ENCODE measurements at regions not wholly inside any gene's neighbourhood (a gene's known extent, or its start where the extent isn't known, plus 50 kb on each side); places are given as distances from the start of the nearest gene placed in this dataset.

- DNase-seq (ENCODE audit: low read depth in 1 of 2, low spot score in 1 of 2): no peak
Measured at GRCh38 chr13:59566561-59566960, 597.2 kb downstream of the DIAPH3 start.

GRCh38 chr13:59568306-59568705, 595.4 kb downstream of the DIAPH3 start:
- DNase-seq (ENCODE audit: low read depth in 1 of 2, low spot score in 1 of 2): no peak

DNA sequence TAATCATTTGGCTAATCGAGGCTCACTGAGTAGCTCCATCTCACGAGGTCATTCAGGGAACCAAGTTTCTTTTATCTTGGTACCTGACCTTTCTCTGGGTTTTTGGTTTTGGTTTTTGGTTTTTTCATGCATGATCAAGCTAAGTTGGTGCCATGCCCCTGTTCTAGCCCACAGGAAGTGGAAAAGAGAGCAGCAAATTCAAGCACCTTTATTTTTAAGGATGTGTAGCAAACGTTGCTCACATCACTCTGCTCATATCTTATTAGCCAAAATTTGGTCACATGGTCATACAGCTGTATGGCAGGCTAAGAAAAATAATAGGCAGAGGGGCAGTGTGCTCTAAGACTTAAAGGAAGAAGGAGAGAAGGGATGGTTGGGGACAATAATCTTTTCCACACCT, 593.5 kb downstream of the DIAPH3 start:
- DNase-seq (ENCODE audit: low read depth in 1 of 2, low spot score in 1 of 2): no peak

- DNase-seq (ENCODE audit: low read depth in 1 of 2, low spot score in 1 of 2): no peak
Measured at GRCh38 chr13:59584101-59584500, 579.6 kb downstream of the DIAPH3 start.

DNA sequence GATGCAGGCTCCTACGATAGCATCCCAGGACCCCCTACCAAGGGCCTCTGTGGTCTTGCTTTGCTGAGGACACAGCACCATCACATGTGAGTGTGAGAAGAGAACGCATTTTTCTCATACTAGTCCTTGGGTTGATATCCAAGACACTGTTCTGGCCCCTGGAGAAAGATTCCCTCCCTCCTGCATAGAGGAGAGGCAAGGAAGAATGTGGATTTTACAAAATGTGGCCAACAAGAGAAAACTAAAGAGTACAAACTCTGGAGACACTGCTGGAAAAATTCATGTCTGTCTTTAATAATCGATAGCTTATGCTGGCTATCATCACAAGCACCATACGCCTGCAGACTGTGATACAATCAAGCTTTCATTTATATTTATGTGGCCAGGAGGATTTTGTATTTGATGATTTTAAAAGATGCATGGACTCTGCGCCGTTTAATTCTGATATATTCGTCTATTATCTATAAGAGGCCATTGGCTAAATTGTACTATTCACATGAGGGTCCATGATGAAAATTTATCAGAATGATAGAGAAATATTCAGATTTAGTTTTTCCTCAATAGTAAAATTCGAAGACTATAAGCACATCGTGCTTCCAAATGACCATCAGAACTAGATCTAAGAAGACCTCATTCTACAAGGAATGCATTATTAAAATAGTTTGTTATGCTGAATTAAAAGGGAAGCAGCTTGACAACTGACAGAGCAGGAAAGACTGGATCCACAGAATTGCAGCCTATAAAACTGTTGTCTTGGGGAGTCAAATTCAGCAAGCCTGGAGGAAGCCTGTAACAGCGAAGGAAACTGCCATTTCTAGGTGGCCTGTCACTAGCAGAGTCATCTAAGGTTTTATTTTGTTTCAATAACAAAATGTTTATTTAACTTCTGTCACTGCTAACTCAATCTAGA, 578.7 kb downstream of the DIAPH3 start:
- no peak for DNase-seq (ENCODE audit: low read depth in 1 of 2, low spot score in 1 of 2)

GRCh38 chr13:59587030-59587429, 576.7 kb downstream of the DIAPH3 start:
- DNase-seq (ENCODE audit: low read depth in 1 of 2, low spot score in 1 of 2): no peak

GRCh38 chr13:59587971-59588716, 575.6 kb downstream of the DIAPH3 start:
- DNase-seq (ENCODE audit: low read depth in 1 of 2, low spot score in 1 of 2): no peak

GRCh38 chr13:59588717-59589067, 575.0 kb downstream of the DIAPH3 start:
- no peak for DNase-seq (ENCODE audit: low read depth in 1 of 2, low spot score in 1 of 2)

GRCh38 chr13:59601993-59602392, 561.7 kb downstream of the DIAPH3 start:
- DNase-seq (ENCODE audit: low read depth in 1 of 2, low spot score in 1 of 2): no peak

GRCh38 chr13:59603646-59604045, 560.1 kb downstream of the DIAPH3 start:
- no peak for DNase-seq (ENCODE audit: low read depth in 1 of 2, low spot score in 1 of 2)

- no peak for DNase-seq (ENCODE audit: low read depth in 1 of 2, low spot score in 1 of 2)
Measured at GRCh38 chr13:59607172-59607571, 556.6 kb downstream of the DIAPH3 start.

GRCh38 chr13:59607780-59608233, 555.9 kb downstream of the DIAPH3 start:
- DNase-seq (ENCODE audit: low read depth in 1 of 2, low spot score in 1 of 2): no peak

DNA sequence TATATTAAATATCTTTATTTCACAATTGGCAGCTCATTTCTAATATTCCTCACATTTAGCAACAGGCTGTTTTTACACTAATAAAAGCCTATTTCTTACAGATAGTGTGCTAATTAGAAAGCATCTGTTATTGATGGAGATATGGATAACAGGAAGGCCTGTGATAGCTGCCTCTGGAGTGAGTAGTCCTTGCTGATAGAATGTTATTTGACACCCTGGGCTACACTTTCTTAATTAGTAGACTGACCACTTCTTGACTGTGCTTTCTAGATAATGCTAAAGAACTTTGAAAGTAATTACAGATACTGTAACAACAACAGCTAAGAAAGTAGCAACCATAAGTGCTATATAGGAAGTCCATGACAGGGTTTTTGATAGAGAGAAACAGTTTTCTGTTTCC, 554.3 kb downstream of the DIAPH3 start:
- DNase-seq (ENCODE audit: low read depth in 1 of 2, low spot score in 1 of 2): no peak
